ENCODE measurements at regions not wholly inside any gene's neighbourhood (a gene's known extent, or its start where the extent isn't known, plus 50 kb on each side); places are given as distances from the start of the nearest gene placed in this dataset.
"Not testable (repeated sequence)": the region's sequence is repeated elsewhere in the genome, so short reads cannot be mapped to it uniquely, and the experiment has no call there.

- not testable (repeated sequence) for TF ChIP-seq POLR2A (conservative IDR thresholded peaks at IDR 0.05); ZNF395 (CRISPR knock-in tag; IDR thresholded peaks at IDR 0.05)
Measured at GRCh38 chr16:29116207-29116606, 131.4 kb downstream of the LAT start.

Data from K562 (cell line).